HEK293 (cell line): ENCODE measurements at regions not wholly inside any gene's neighbourhood (a gene's known extent, or its start where the extent isn't known, plus 50 kb on each side); places are given as distances from the start of the nearest gene placed in this dataset.

Source experiments
- BCL6B ChIP-seq: fragments of 450-650 bp; formaldehyde crosslinking; IDR thresholded peaks from 2 replicates; pipeline ENCODE4 v1.5.1; 2017; ENCODE audit warnings: missing biosample characterization, missing genetic modification characterization
- CTCF ChIP-seq: fragments of 450-650 bp; formaldehyde crosslinking; IDR thresholded peaks from 2 replicates; pipeline ENCODE4 v1.5.1; 2016; ENCODE audit warnings: missing biosample characterization, missing genetic modification characterization
- YY1 ChIP-seq: fragments of 450-650 bp; formaldehyde crosslinking; IDR thresholded peaks from 2 replicates; pipeline ENCODE4 v1.5.1; 2018; ENCODE audit warnings: missing biosample characterization, missing genetic modification characterization
- ZBTB10 ChIP-seq: fragments of 450-650 bp; formaldehyde crosslinking; IDR thresholded peaks from 2 replicates; pipeline ENCODE4 v1.5.1; 2016; ENCODE audit warnings: missing biosample characterization, missing genetic modification characterization
- ZNF664 ChIP-seq: fragments of 450-650 bp; formaldehyde crosslinking; IDR thresholded peaks from 2 replicates; pipeline ENCODE4 v1.5.1; 2016; ENCODE audit warnings: missing biosample characterization, missing genetic modification characterization
- ZNF768 ChIP-seq: fragments of 450-650 bp; formaldehyde crosslinking; IDR thresholded peaks from 2 replicates; pipeline ENCODE4 v1.5.1; 2018; ENCODE audit warnings: missing biosample characterization, mild to moderate bottlenecking, missing genetic modification characterization
- TF ChIP-seq, protein P1 (sequence below): fragments of 450-650 bp; formaldehyde crosslinking; IDR thresholded peaks from 2 replicates; pipeline ENCODE4 v1.5.1; 2016; ENCODE audit warnings: missing biosample characterization, missing genetic modification characterization, borderline replicate concordance
- TF ChIP-seq, protein P2 (sequence below): IDR thresholded peaks from 2 replicates; pipeline ENCODE4 v1.6.1; 2011; ENCODE audit warnings: mild to moderate bottlenecking, low read depth, low read length, borderline replicate concordance

- TF ChIP-seq ZNF664 (tag by site-specific recombination): no peak
- no peak for TF ChIP-seq ZBTB10 (tag by site-specific recombination)
- no peak for TF ChIP-seq BCL6B
- TF ChIP-seq, protein P1, sequence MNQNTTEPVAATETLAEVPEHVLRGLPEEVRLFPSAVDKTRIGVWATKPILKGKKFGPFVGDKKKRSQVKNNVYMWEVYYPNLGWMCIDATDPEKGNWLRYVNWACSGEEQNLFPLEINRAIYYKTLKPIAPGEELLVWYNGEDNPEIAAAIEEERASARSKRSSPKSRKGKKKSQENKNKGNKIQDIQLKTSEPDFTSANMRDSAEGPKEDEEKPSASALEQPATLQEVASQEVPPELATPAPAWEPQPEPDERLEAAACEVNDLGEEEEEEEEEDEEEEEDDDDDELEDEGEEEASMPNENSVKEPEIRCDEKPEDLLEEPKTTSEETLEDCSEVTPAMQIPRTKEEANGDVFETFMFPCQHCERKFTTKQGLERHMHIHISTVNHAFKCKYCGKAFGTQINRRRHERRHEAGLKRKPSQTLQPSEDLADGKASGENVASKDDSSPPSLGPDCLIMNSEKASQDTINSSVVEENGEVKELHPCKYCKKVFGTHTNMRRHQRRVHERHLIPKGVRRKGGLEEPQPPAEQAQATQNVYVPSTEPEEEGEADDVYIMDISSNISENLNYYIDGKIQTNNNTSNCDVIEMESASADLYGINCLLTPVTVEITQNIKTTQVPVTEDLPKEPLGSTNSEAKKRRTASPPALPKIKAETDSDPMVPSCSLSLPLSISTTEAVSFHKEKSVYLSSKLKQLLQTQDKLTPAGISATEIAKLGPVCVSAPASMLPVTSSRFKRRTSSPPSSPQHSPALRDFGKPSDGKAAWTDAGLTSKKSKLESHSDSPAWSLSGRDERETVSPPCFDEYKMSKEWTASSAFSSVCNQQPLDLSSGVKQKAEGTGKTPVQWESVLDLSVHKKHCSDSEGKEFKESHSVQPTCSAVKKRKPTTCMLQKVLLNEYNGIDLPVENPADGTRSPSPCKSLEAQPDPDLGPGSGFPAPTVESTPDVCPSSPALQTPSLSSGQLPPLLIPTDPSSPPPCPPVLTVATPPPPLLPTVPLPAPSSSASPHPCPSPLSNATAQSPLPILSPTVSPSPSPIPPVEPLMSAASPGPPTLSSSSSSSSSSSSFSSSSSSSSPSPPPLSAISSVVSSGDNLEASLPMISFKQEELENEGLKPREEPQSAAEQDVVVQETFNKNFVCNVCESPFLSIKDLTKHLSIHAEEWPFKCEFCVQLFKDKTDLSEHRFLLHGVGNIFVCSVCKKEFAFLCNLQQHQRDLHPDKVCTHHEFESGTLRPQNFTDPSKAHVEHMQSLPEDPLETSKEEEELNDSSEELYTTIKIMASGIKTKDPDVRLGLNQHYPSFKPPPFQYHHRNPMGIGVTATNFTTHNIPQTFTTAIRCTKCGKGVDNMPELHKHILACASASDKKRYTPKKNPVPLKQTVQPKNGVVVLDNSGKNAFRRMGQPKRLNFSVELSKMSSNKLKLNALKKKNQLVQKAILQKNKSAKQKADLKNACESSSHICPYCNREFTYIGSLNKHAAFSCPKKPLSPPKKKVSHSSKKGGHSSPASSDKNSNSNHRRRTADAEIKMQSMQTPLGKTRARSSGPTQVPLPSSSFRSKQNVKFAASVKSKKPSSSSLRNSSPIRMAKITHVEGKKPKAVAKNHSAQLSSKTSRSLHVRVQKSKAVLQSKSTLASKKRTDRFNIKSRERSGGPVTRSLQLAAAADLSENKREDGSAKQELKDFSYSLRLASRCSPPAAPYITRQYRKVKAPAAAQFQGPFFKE: no peak
- TF ChIP-seq ZNF768 (tag by site-specific recombination): no peak
- TF ChIP-seq YY1 (tag by site-specific recombination): no peak
- no peak for TF ChIP-seq CTCF (tag by site-specific recombination)
- TF ChIP-seq, protein P2, sequence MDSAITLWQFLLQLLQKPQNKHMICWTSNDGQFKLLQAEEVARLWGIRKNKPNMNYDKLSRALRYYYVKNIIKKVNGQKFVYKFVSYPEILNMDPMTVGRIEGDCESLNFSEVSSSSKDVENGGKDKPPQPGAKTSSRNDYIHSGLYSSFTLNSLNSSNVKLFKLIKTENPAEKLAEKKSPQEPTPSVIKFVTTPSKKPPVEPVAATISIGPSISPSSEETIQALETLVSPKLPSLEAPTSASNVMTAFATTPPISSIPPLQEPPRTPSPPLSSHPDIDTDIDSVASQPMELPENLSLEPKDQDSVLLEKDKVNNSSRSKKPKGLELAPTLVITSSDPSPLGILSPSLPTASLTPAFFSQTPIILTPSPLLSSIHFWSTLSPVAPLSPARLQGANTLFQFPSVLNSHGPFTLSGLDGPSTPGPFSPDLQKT: no peak
Observed at GRCh38 chr5:20360263-20360662, 372.3 kb upstream of the CDH18 start.
